HEK293T (cell line): ENCODE measurements at regions not wholly inside any gene's neighbourhood (a gene's known extent, or its start where the extent isn't known, plus 50 kb on each side); places are given as distances from the start of the nearest gene placed in this dataset.

Experiments used
- ARNT ChIP-seq: fragments of 450-650 bp; IDR thresholded peaks from 2 replicates; pipeline ENCODE4 v1.6.1; 2017; ENCODE audit warnings: mild to moderate bottlenecking
- BHLHE40 ChIP-seq: fragments of 450-650 bp; IDR thresholded peaks from 2 replicates; pipeline ENCODE4 v1.6.1; 2016; ENCODE audit warnings: mild to moderate bottlenecking, moderate library complexity, borderline replicate concordance
- ELF4 ChIP-seq: fragments of 450-650 bp; IDR thresholded peaks from 2 replicates; pipeline ENCODE4 v1.6.1; 2017; ENCODE audit warnings: antibody characterized with exemption
- FOXA1 ChIP-seq: fragments of 450-650 bp; IDR thresholded peaks from 2 replicates; pipeline ENCODE4 v1.6.1; 2016; ENCODE audit warnings: mild to moderate bottlenecking
- FOXK2 ChIP-seq: fragments of 450-650 bp; IDR thresholded peaks from 2 replicates; pipeline ENCODE4 v1.6.1; 2016; ENCODE audit warnings: mild to moderate bottlenecking
- FOXM1 ChIP-seq: fragments of 450-650 bp; IDR thresholded peaks from 2 replicates; pipeline ENCODE4 v1.6.1; 2017; ENCODE audit warnings: mild to moderate bottlenecking, borderline replicate concordance
- HDGF ChIP-seq: fragments of 450-650 bp; IDR thresholded peaks from 2 replicates; pipeline ENCODE4 v1.6.1; 2017; ENCODE audit warnings: antibody characterized with exemption, borderline replicate concordance
- SP1 ChIP-seq: fragments of 450-650 bp; IDR thresholded peaks from 2 replicates; pipeline ENCODE4 v1.6.1; 2017
- TARDBP ChIP-seq: fragments of 450-650 bp; IDR thresholded peaks from 2 replicates; pipeline ENCODE4 v1.6.1; 2016
- ZNF384 ChIP-seq: fragments of 450-650 bp; IDR thresholded peaks from 2 replicates; pipeline ENCODE4 v1.6.1; 2016

GRCh38 chr5:2399804-2400203 is 351.7 kb downstream of the IRX2 start:
- TF ChIP-seq SP1 (no peak), FOXA1 (no peak), FOXM1 (no peak), TARDBP (no peak), ARNT (no peak), ELF4 (no peak), BHLHE40 (no peak), FOXK2 (no peak), HDGF (no peak), ZNF384 (no peak)
